ENCODE measurements at regions not wholly inside any gene's neighbourhood (a gene's known extent, or its start where the extent isn't known, plus 50 kb on each side); places are given as distances from the start of the nearest gene placed in this dataset.

DNA sequence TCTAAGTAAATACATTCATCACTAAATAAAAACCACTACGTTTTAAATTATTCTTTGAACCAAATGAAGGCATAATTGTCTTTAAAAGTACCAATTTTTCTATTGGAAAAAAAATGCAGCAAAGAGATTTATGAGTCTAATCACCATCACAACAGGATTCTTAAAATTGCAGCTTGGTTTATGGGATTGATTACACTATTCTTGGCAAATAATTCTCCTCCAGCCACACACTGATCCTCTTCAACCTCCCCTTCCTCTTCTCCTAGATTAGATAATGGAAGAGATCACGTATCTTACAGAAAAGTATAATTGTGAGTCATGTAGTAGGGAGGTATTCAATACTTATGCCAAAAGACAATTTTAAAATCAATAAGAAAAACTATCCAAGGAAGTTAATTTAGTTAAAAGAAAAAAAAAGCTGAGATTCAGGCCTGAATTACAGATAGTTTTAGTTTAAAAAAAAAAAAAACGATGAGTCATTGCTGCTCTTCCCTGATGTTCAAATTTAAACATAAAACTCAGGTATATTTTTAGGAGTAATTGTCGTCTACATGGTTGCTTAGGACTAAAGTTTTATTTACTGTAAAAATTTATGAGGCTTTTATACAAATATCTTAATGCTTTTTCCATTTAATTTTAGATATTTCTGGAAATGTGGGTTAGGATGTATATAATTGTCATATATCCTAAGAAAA, 133.7 kb upstream of the CDK1 start:
- no peak overlapping the region for H3K27ac ChIP-seq
- TF ChIP-seq CTCF (IDR thresholded peaks at IDR 0.05) = no peak
- no peak overlapping the region for H3K4me3 ChIP-seq (ENCODE audit: low read depth in 1 of 2, low read length in 1 of 2)
- no peaks in the 10 kb centered on the region for H3K9me3 ChIP-seq
- H3K36me3 ChIP-seq = no peaks in the 10 kb centered on the region
- H3K27me3 ChIP-seq = no peaks in the 10 kb centered on the region
- peaks cover 0 to 3% of the 10 kb centered on the region in 2 experiments for H3K4me1 ChIP-seq (ENCODE audit: control insufficient read depth in 1 of 2, insufficient read depth in 1 of 2, low read depth in 1 of 2, low read length in 1 of 2)

DNA sequence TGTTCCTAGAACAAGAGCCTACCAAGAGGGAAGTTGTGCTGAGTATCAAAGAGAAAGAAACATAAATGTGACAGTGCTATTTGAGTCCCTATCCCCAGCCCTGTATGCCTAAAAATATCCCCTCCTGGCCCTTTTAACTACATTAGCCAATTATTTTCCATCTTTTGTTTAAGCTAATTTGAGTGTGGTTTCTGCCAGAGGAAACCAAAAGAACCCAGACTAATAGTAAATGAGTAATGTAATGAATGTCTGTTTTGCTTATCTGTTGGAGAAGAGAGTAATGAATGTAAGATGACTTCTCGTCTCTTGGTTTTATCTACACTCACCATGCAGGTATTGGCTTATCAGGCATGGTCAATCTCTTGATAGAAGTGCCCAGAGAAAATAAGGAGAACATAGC, 134.4 kb upstream of the CDK1 start:
- Histone ChIP-seq H3K4me3 (ENCODE audit: low read depth in 1 of 2, low read length in 1 of 2) (no peak overlapping the region), H3K9me3 (no peaks in the 10 kb centered on the region), H3K36me3 (no peaks in the 10 kb centered on the region), H3K4me1 (ENCODE audit: control insufficient read depth in 1 of 2, insufficient read depth in 1 of 2, low read depth in 1 of 2, low read length in 1 of 2) (peaks cover 0 to 3% of the 10 kb centered on the region in 2 experiments), H3K27ac (no peak overlapping the region), H3K27me3 (no peaks in the 10 kb centered on the region)
- no peak for TF ChIP-seq CTCF (IDR thresholded peaks at IDR 0.05)

DNA sequence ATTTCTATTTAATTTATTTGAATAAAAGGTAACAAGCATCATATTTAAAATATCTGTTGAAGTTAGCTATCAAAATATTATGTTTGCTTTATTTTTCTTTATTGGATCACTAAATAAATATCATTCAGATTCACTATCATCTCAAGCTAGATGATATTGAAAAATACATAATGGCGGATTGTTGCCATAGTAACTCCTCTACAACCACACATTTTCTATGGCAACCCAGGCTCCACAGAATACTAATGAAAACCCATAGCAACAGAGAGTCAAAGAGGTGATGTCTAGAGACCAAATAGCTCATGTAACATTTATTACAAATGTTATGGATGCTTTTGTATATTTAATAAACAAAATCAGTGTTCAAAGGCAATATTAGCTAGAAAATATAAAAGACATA, 148.9 kb upstream of the CDK1 start:
- no peak for TF ChIP-seq CTCF (IDR thresholded peaks at IDR 0.05)
- H3K27me3 ChIP-seq = peaks cover 6% of the 10 kb centered on the region
- H3K9me3 ChIP-seq = no peaks in the 10 kb centered on the region
- H3K4me3 ChIP-seq (ENCODE audit: low read depth in 1 of 2, low read length in 1 of 2) = no peak overlapping the region
- H3K4me1 ChIP-seq (ENCODE audit: control insufficient read depth in 1 of 2, insufficient read depth in 1 of 2, low read depth in 1 of 2, low read length in 1 of 2) = no peaks in the 10 kb centered on the region
- no peaks in the 10 kb centered on the region for H3K36me3 ChIP-seq
- no peak overlapping the region for H3K27ac ChIP-seq

DNA sequence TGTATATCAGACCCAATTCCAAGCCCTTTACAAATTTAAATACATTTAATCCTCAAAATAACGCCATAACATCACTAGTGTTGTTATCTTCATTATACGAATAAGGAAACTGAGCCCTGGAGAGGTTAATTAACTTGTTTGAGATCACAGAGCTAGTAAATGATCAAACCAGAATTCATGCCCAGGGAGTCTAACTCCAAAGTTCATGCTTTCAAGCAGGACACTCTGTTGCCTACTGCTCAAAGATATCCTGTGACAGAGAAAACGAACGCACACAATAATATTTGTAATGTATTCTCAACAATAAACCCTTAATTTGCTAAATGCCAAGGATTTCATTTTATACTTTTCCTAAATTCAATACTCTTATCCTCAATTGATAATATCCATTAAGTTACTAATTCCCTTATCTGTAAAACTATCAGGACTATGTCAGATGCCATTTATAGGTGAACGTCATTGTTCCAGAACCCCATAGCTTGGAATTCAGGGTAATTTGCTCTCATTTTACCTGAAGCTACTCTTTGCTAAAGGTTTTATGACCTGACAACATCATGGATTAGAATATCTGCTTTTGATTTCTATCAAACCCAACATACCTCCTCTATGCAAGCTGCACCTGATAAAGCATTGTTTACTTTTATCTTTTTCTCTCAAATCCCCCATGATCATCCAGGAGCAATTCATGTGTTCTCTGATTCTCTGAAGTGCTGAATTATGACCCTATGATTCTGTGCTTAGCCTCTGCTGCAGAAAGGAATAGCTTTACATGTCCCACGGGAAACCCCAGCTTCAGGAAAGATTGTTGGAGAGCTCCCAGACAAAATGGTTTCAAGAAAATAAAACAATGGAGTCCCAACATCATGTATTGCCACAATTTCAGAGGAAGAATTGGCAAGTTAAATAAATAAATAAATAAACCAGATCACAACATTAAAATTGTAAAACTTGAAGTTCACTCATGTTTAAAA, 150.2 kb upstream of the CDK1 start:
- Histone ChIP-seq H3K27me3 (peaks cover 6% of the 10 kb centered on the region), H3K9me3 (no peaks in the 10 kb centered on the region), H3K36me3 (no peaks in the 10 kb centered on the region), H3K27ac (no peak overlapping the region), H3K4me3 (ENCODE audit: low read depth in 1 of 2, low read length in 1 of 2) (no peak overlapping the region), H3K4me1 (ENCODE audit: control insufficient read depth in 1 of 2, insufficient read depth in 1 of 2, low read depth in 1 of 2, low read length in 1 of 2) (no peaks in the 10 kb centered on the region)
- no peak for TF ChIP-seq CTCF (IDR thresholded peaks at IDR 0.05)

- Histone ChIP-seq H3K27ac (no peak overlapping the region), H3K36me3 (no peaks in the 10 kb centered on the region), H3K27me3 (peaks cover 6% of the 10 kb centered on the region), H3K4me3 (ENCODE audit: low read depth in 1 of 2, low read length in 1 of 2) (no peak overlapping the region), H3K9me3 (no peaks in the 10 kb centered on the region), H3K4me1 (ENCODE audit: control insufficient read depth in 1 of 2, insufficient read depth in 1 of 2, low read depth in 1 of 2, low read length in 1 of 2) (no peaks in the 10 kb centered on the region)
- no peak for TF ChIP-seq CTCF (IDR thresholded peaks at IDR 0.05)
Measured at GRCh38 chr10:60626037-60626436, 152.2 kb upstream of the CDK1 start.
